Lung (tissue), 11 donors: ENCODE measurements at regions not wholly inside any gene's neighbourhood (a gene's known extent, or its start where the extent isn't known, plus 50 kb on each side); places are given as distances from the start of the nearest gene placed in this dataset.

ENCODE experiments used
- ATAC-seq: fragments of 200-7000 bp; cut with Tn5 transposase; one replicate; pipeline ENCODE4 v1.9.1; 2020; ENCODE audit warnings: moderate number of reproducible peaks; ENCODE audit not compliant: insufficient read depth, low FRiP score
- DNase-seq, 3 donors: peaks; one replicate each; pipeline ENCODE4 v3.0.0-alpha.2; 2013 to 2017
- H3K27ac ChIP-seq, 2 donors: one replicate each; pipeline ENCODE4 v1.5.1; 2013; ENCODE audit warnings: mild to moderate bottlenecking in 2 of 2, moderate library complexity in 2 of 2, control low read depth in 1 of 2, inconsistent platforms in 1 of 2, low read depth in 1 of 2, low read length in 1 of 2
- H3K27me3 ChIP-seq, 3 donors: one replicate each; pipeline ENCODE4 v1.5.1; 2013; ENCODE audit warnings: low read length in 2 of 3; ENCODE audit not compliant: control insufficient read depth in 3 of 3, insufficient read depth in 3 of 3
- H3K36me3 ChIP-seq, 4 donors: one replicate each; pipeline ENCODE4 v1.5.1; 2013; ENCODE audit warnings: low read length in 4 of 4, mild to moderate bottlenecking in 1 of 4, moderate library complexity in 1 of 4; ENCODE audit not compliant: control insufficient read depth in 4 of 4, insufficient read depth in 4 of 4
- H3K4me1 ChIP-seq, 5 donors: one replicate each; pipeline ENCODE4 v1.5.1; 2013; ENCODE audit warnings: low read length in 5 of 5, mild to moderate bottlenecking in 2 of 5, moderate library complexity in 1 of 5; ENCODE audit not compliant: control insufficient read depth in 5 of 5, insufficient read depth in 5 of 5
- H3K4me3 ChIP-seq: one replicate; pipeline ENCODE4 v1.5.1; 2013; ENCODE audit warnings: mild to moderate bottlenecking, control low read depth, moderate library complexity
- H3K9ac ChIP-seq, 2 donors: one replicate each; pipeline ENCODE4 v1.5.1; 2013; ENCODE audit warnings: low read length in 2 of 2, control low read depth in 1 of 2; ENCODE audit not compliant: insufficient read depth in 1 of 2
- H3K9me3 ChIP-seq, 4 donors: one replicate each; pipeline ENCODE4 v1.5.1; 2013; ENCODE audit warnings: low read length in 3 of 4, mild to moderate bottlenecking in 1 of 4, moderate library complexity in 1 of 4; ENCODE audit not compliant: control insufficient read depth in 4 of 4, insufficient read depth in 3 of 4
- CTCF ChIP-seq: IDR thresholded peaks from 2 replicates; pipeline ENCODE4 v1.5.1; 2012; ENCODE audit warnings: mild to moderate bottlenecking; ENCODE audit errors: control extremely low read depth, extremely low read depth
- WGBS, 2 donors: extraction: QIAGEN DNeasy Blood & Tissue Kit; methylation state at CpG; one replicate each; pipeline ENCODE4 v1.1.7; 2013; 5-methylcytosine and 5-hydroxymethylcytosine counted together
- donor health status: control.
- donor health status: control.
- donor health status: Bipolar disorder and iron deficiency.
- donor health status: healthy.
- donor health status: DM: yes; HTN: yes; CAD: no.

GRCh38 chr9:21546949-21547348, 64.8 kb upstream of the IFNE start:
- Histone ChIP-seq H3K36me3 (no peaks in the 10 kb centered on the region), H3K4me1 (peaks cover 0 to 11% (median 2%) of the 10 kb centered on the region in 5 donors), H3K27me3 (peaks cover 0 to 5% (median 0%) of the 10 kb centered on the region in 3 donors), H3K9me3 (no peaks in the 10 kb centered on the region), H3K4me3 (no peak overlapping the region), H3K27ac (no peak overlapping the region), H3K9ac (no peak overlapping the region)
- no peak for TF ChIP-seq CTCF
- ATAC-seq = no peak
- no peak for DNase-seq
- WGBS, 2 donors = 74 to 89% methylated on average over 1 of the region's 1 CpG

- H3K9me3 ChIP-seq = no peaks in the 10 kb centered on the region
- ATAC-seq (peak; percentile 58), DNase-seq (peak; percentile 68 to 86 (median 75))
- H3K4me1 ChIP-seq = peaks cover 0 to 11% (median 2%) of the 10 kb centered on the region in 5 donors
- H3K9ac ChIP-seq = no peak overlapping the region
- H3K27ac ChIP-seq = no peak overlapping the region
- WGBS, 2 donors = 34 to 62% methylated on average over 9 of the region's 9 CpGs
- TF ChIP-seq CTCF = no peak
- H3K27me3 ChIP-seq = peaks cover 0 to 9% (median 6%) of the 10 kb centered on the region in 3 donors
- H3K36me3 ChIP-seq = no peaks in the 10 kb centered on the region
- H3K4me3 ChIP-seq = no peak overlapping the region
Observed at GRCh38 chr9:21549251-21549765, 67.2 kb upstream of the IFNE start.

GRCh38 chr9:21549890-21550289, 67.8 kb upstream of the IFNE start:
- peaks cover 0 to 11% (median 2%) of the 10 kb centered on the region in 5 donors for H3K4me1 ChIP-seq
- H3K27ac ChIP-seq = no peak overlapping the region
- H3K9me3 ChIP-seq = no peaks in the 10 kb centered on the region
- no peak overlapping the region for H3K9ac ChIP-seq
- no peak for TF ChIP-seq CTCF
- no peak for ATAC-seq
- H3K27me3 ChIP-seq = peaks cover 0 to 9% (median 8%) of the 10 kb centered on the region in 3 donors
- 79 to 83% methylated on average over 4 of the region's 4 CpGs for WGBS, 2 donors
- no peak overlapping the region for H3K4me3 ChIP-seq
- no peak for DNase-seq
- H3K36me3 ChIP-seq = no peaks in the 10 kb centered on the region

- peaks cover 0 to 11% (median 2%) of the 10 kb centered on the region in 5 donors for H3K4me1 ChIP-seq
- DNase-seq (no peak), ATAC-seq (no peak)
- no peak overlapping the region for H3K9ac ChIP-seq
- no peaks in the 10 kb centered on the region for H3K9me3 ChIP-seq
- 90 to 98% methylated on average over 2 of the region's 2 CpGs for WGBS, 2 donors
- TF ChIP-seq CTCF = no peak
- H3K36me3 ChIP-seq = no peaks in the 10 kb centered on the region
- no peak overlapping the region for H3K27ac ChIP-seq
- H3K27me3 ChIP-seq = peaks cover 0 to 13% (median 13%) of the 10 kb centered on the region in 3 donors
- no peak overlapping the region for H3K4me3 ChIP-seq
Observed at GRCh38 chr9:21550392-21550791, 68.3 kb upstream of the IFNE start.
